WTC11 (cell line): ENCODE measurements at regions not wholly inside any gene's neighbourhood (a gene's known extent, or its start where the extent isn't known, plus 50 kb on each side); places are given as distances from the start of the nearest gene placed in this dataset.

Experiments used
- ATAC-seq: fragments of 200-7000 bp; cut with Tn5 transposase; 2 replicates; pipeline ENCODE4 v1.10.0; 2021; ENCODE audit warnings: mild to moderate bottlenecking, moderate library complexity
- CTCF ChIA-PET: fragments of 300-600 bp; sonication (Branson Sonifier 250); formaldehyde crosslinking; loops from one replicate; lab custom pipeline; 2021; ENCODE audit warnings: antibody characterized with exemption; lab: Charles Lee
- POLR2A ChIA-PET: fragments of 350-600 bp; sonication (Branson Sonifier 250); formaldehyde crosslinking; loops from one replicate; lab custom pipeline; 2021; ENCODE audit warnings: antibody characterized with exemption; lab: Charles Lee
- DNase-seq: peaks from one replicate; pipeline ENCODE4 v3.0.0; 2021; ENCODE audit warnings: low spot score
- H3K27ac Mint-ChIP-seq: 2 replicates; pipeline ENCODE4 v1.8.0; 2021; ENCODE audit warnings: mixed read lengths
- H3K27me3 Mint-ChIP-seq: 2 replicates; pipeline ENCODE4 v1.8.0; 2021; ENCODE audit warnings: low read depth, mild to moderate bottlenecking, moderate library complexity, mixed read lengths
- H3K36me3 Mint-ChIP-seq: 2 replicates; pipeline ENCODE4 v1.8.0; 2021; ENCODE audit warnings: mixed read lengths
- H3K4me1 Mint-ChIP-seq: 2 replicates; pipeline ENCODE4 v1.8.0; 2022; ENCODE audit warnings: mixed read lengths
- H3K4me3 Mint-ChIP-seq: 2 replicates; pipeline ENCODE4 v1.8.0; 2021; ENCODE audit warnings: mild to moderate bottlenecking, moderate library complexity, mixed read lengths
- H3K9me3 Mint-ChIP-seq: 2 replicates; pipeline ENCODE4 v1.8.0; 2021; ENCODE audit warnings: mixed read lengths
- AR ChIP-seq: fragments of 250-450 bp; sonication (Bioruptor Pico); IDR thresholded peaks from 2 replicates; pipeline ENCODE4 v1.9.0; 2021; ENCODE audit warnings: mild to moderate bottlenecking
- JAZF1 ChIP-seq: fragments of 250-450 bp; sonication (Bioruptor Pico); IDR thresholded peaks from 2 replicates; pipeline ENCODE4 v1.9.0; 2021; ENCODE audit warnings: moderate library complexity, mild to moderate bottlenecking, inconsistent platforms
- MAX ChIP-seq: sonication (generic); formaldehyde crosslinking; IDR thresholded peaks from 2 replicates; pipeline ENCODE4 v1.8.0; 2022; ENCODE audit warnings: mild to moderate bottlenecking, missing genetic modification reagents
- NFATC4 ChIP-seq: fragments of 250-450 bp; sonication (Bioruptor Pico); IDR thresholded peaks from 2 replicates; pipeline ENCODE4 v1.9.0; 2021; ENCODE audit warnings: mild to moderate bottlenecking
- NFE2L1 ChIP-seq: sonication (generic); formaldehyde crosslinking; IDR thresholded peaks from 2 replicates; pipeline ENCODE4 v1.8.1; 2023; ENCODE audit warnings: missing genetic modification reagents
- PRDM15 ChIP-seq: sonication (generic); formaldehyde crosslinking; IDR thresholded peaks from 2 replicates; pipeline ENCODE4 v1.8.0; 2022; ENCODE audit warnings: missing genetic modification reagents
- PRRX2 ChIP-seq: fragments of 250-450 bp; sonication (Bioruptor Pico); IDR thresholded peaks from 2 replicates; pipeline ENCODE4 v1.8.0; 2021; ENCODE audit warnings: mild to moderate bottlenecking
- SMAD4 ChIP-seq: sonication (generic); formaldehyde crosslinking; IDR thresholded peaks from 2 replicates; pipeline ENCODE4 v1.8.0; 2022; ENCODE audit warnings: mild to moderate bottlenecking, missing genetic modification reagents
- SP1 ChIP-seq: sonication (generic); formaldehyde crosslinking; conservative IDR thresholded peaks from 2 replicates; pipeline ENCODE4 v1.8.1; 2022; ENCODE audit warnings: missing genetic modification reagents
- ZBTB21 ChIP-seq: sonication (generic); formaldehyde crosslinking; IDR thresholded peaks from 2 replicates; pipeline ENCODE4 v1.8.1; 2023; ENCODE audit warnings: mild to moderate bottlenecking, missing genetic modification reagents, borderline replicate concordance
- ZNF121 ChIP-seq: sonication (generic); formaldehyde crosslinking; IDR thresholded peaks from 2 replicates; pipeline ENCODE4 v1.8.0; 2023; ENCODE audit warnings: missing genetic modification reagents
- ZNF263 ChIP-seq: sonication (generic); formaldehyde crosslinking; IDR thresholded peaks from 2 replicates; pipeline ENCODE4 v1.8.1; 2022; ENCODE audit warnings: low read depth, mild to moderate bottlenecking, moderate library complexity, missing genetic modification reagents
- ZNF317 ChIP-seq: sonication (generic); formaldehyde crosslinking; IDR thresholded peaks from 2 replicates; pipeline ENCODE4 v1.8.1; 2023; ENCODE audit warnings: low read depth, mild to moderate bottlenecking, moderate library complexity, missing genetic modification reagents, borderline replicate concordance
- ZNF512 ChIP-seq: sonication (generic); formaldehyde crosslinking; IDR thresholded peaks from 2 replicates; pipeline ENCODE4 v1.8.1; 2022; ENCODE audit warnings: missing genetic modification reagents, borderline replicate concordance
- ZNF532 ChIP-seq: fragments of 250-450 bp; sonication (Bioruptor Pico); IDR thresholded peaks from 2 replicates; pipeline ENCODE4 v1.9.0; 2021; ENCODE audit warnings: mild to moderate bottlenecking, borderline replicate concordance
- ZNF671 ChIP-seq: fragments of 250-450 bp; sonication (Bioruptor Pico); IDR thresholded peaks from 2 replicates; pipeline ENCODE4 v1.8.0; 2021; ENCODE audit warnings: mild to moderate bottlenecking

- no peak for TF ChIP-seq ZNF532
- TF ChIP-seq MAX (CRISPR knock-in tag) = no peak
- TF ChIP-seq JAZF1 (CRISPR knock-in tag) = no peak
Observed at GRCh38 chr3:7841451-7841850, 660.2 kb upstream of the LMCD1 start (continued).

- Mint-ChIP-seq H3K9me3 (peaks cover 3% of the 10 kb centered on the region; the same call in 1 of the 2 replicates), H3K4me1 (peaks cover 13% of the 10 kb centered on the region), H3K27ac (no peak overlapping the region), H3K4me3 (no peak overlapping the region), H3K36me3 (no peaks in the 10 kb centered on the region), H3K27me3 (no peaks in the 10 kb centered on the region)
- POLR2A ChIA-PET = no interaction called here
- CTCF ChIA-PET = no interaction called here
- ATAC-seq = no peak
- TF ChIP-seq ZNF671 (no peak), ZNF263 (CRISPR knock-in tag) (no peak), AR (CRISPR knock-in tag) (no peak), PRDM15 (no peak), SP1 (CRISPR knock-in tag) (no peak), SMAD4 (CRISPR knock-in tag) (no peak), JAZF1 (CRISPR knock-in tag) (no peak), ZNF317 (no peak), PRRX2 (CRISPR knock-in tag) (no peak), MAX (CRISPR knock-in tag) (no peak)
- DNase-seq = no peak
Observed at GRCh38 chr3:7843441-7843840, 658.2 kb upstream of the LMCD1 start.

GRCh38 chr3:7847021-7847420 lies 654.6 kb upstream of the LMCD1 start:
- Mint-ChIP-seq H3K27ac (no peak overlapping the region), H3K4me3 (no peak overlapping the region), H3K27me3 (no peaks in the 10 kb centered on the region), H3K4me1 (peaks cover 17% of the 10 kb centered on the region), H3K36me3 (no peaks in the 10 kb centered on the region), H3K9me3 (peaks cover 3% of the 10 kb centered on the region)
- POLR2A ChIA-PET = no interaction called here
- DNase-seq = no peak
- ATAC-seq = no peak
- CTCF ChIA-PET = no interaction called here
- no peak for TF ChIP-seq ZNF512 (CRISPR knock-in tag)
- TF ChIP-seq ZNF121 (CRISPR knock-in tag) = no peak
- TF ChIP-seq AR (CRISPR knock-in tag) = no peak
- TF ChIP-seq NFE2L1 (CRISPR knock-in tag) = no peak
- no peak for TF ChIP-seq NFATC4 (CRISPR knock-in tag)
- TF ChIP-seq ZBTB21 (CRISPR knock-in tag) = no peak
